ENCODE measurements at regions not wholly inside any gene's neighbourhood (a gene's known extent, or its start where the extent isn't known, plus 50 kb on each side); places are given as distances from the start of the nearest gene placed in this dataset.

DNA sequence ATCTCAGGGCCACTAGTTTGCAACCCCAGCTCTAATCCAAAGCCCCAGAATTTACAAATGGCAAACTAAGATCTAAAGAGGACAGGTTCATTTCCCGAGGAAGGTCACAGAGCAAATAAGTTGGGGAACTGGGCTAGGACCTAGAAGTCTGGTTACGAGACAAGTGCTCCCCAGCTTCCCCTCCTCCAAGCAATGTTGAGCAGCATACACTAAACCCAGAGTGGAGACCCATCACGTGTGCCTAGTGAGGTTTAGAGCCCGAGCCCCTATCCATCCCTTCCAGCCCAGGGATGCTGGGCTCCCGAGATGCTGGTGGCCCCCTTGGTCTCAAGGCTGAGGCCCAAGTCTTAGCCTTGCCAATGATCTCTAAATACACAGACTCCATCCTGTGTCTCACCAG is 209.5 kb upstream of the ZMIZ1 start:
- ChIA-PET CTCF (interaction anchor here (0.9 to 1.3 kb wide), 2 partner anchors 39 to 207 kb away, joined by 3 to 4 read pairs; no protein-coding TSS in a partner anchor), POLR2A (interaction anchor here (0.6 kb wide), 1 partner anchor 203 kb away, joined by 3 read pairs; no protein-coding TSS in a partner anchor)
- peak overlapping the region in 1 of 2 experiments; percentile 94; a peak in 2 of 4 replicates for H3K27ac ChIP-seq (ENCODE audit: low read depth in 2 of 2, low read length in 1 of 2)
- H3K4me1 ChIP-seq (ENCODE audit: control insufficient read depth in 1 of 2, insufficient read depth in 2 of 2, low read depth in 1 of 2, low read length in 1 of 2), result peaks cover 0 to 66% of the 10 kb centered on the region in 2 experiments; a peak in 2 of 4 replicates
- no peak for DNase-seq
- H3K4me3 ChIP-seq (ENCODE audit: low read depth in 2 of 2, low read length in 1 of 2), result no peak overlapping the region
- no peaks in the 10 kb centered on the region for H3K27me3 ChIP-seq (ENCODE audit: insufficient read depth)
- no peak overlapping the region for H3K4me2 ChIP-seq
- H3F3A ChIP-seq (replicated peaks; ENCODE audit: insufficient read depth), result no peaks in the 10 kb centered on the region
- 83% methylated on average over 5 of the region's 5 CpGs for WGBS (ENCODE audit: low lambda C conversion rate)
- no peaks in the 10 kb centered on the region for H4K20me1 ChIP-seq (ENCODE audit: insufficient read depth)
- no peaks in the 10 kb centered on the region for H3K79me2 ChIP-seq (ENCODE audit: insufficient read depth)
- no peaks in the 10 kb centered on the region for H3K36me3 ChIP-seq (replicated peaks in 1 of 2; ENCODE audit: control insufficient read depth in 1 of 2, insufficient read depth in 2 of 2, low read length in 1 of 2)
- H2AFZ ChIP-seq (ENCODE audit: low read depth), result no peak overlapping the region
- TF ChIP-seq GABPA (IDR thresholded peaks at IDR 0.05; ENCODE audit: low read depth) (no peak), FOSL2 (IDR thresholded peaks at IDR 0.05; ENCODE audit: borderline replicate concordance, low read depth) (no peak), NRF1 (IDR thresholded peaks at IDR 0.05; ENCODE audit: low read depth, low read length) (no peak), ELF1 (IDR thresholded peaks at IDR 0.05) (no peak), POLR2AphosphoS5 (IDR thresholded peaks at IDR 0.05; ENCODE audit: low read depth, low read length) (no peak), CHD2 (IDR thresholded peaks at IDR 0.05; ENCODE audit: low read length, partially characterized antibody) (no peak), NFIC (IDR thresholded peaks at IDR 0.05; ENCODE audit: borderline replicate concordance) (no peak), FOXM1 (IDR thresholded peaks at IDR 0.05; ENCODE audit: low read depth) (no peak), GATA2 (CRISPR knock-in tag; IDR thresholded peaks at IDR 0.05) (no peak), TEAD4 (IDR thresholded peaks at IDR 0.05; ENCODE audit: borderline replicate concordance, insufficient read depth) (no peak), EP300 (IDR thresholded peaks at IDR 0.05; ENCODE audit: borderline replicate concordance in 1 of 2, low read depth in 1 of 2, low read length in 1 of 2) (no peak), TAF1 (IDR thresholded peaks at IDR 0.05; ENCODE audit: borderline replicate concordance, low read depth, low read length) (no peak), MEF2A (IDR thresholded peaks at IDR 0.05; ENCODE audit: borderline replicate concordance, low read depth) (no peak), RAD21 (IDR thresholded peaks at IDR 0.05; ENCODE audit: low read length) (no peak), JUND (IDR thresholded peaks at IDR 0.05) (no peak), YY1 (IDR thresholded peaks at IDR 0.05; ENCODE audit: low read depth) (no peak), MXI1 (IDR thresholded peaks at IDR 0.05; ENCODE audit: low read depth, low read length) (no peak)
- TF ChIP-seq, protein P1, sequence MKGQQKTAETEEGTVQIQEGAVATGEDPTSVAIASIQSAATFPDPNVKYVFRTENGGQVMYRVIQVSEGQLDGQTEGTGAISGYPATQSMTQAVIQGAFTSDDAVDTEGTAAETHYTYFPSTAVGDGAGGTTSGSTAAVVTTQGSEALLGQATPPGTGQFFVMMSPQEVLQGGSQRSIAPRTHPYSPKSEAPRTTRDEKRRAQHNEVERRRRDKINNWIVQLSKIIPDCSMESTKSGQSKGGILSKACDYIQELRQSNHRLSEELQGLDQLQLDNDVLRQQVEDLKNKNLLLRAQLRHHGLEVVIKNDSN (IDR thresholded peaks at IDR 0.05; ENCODE audit: borderline replicate concordance, low read depth), result no peak
- TF ChIP-seq, protein P2, sequence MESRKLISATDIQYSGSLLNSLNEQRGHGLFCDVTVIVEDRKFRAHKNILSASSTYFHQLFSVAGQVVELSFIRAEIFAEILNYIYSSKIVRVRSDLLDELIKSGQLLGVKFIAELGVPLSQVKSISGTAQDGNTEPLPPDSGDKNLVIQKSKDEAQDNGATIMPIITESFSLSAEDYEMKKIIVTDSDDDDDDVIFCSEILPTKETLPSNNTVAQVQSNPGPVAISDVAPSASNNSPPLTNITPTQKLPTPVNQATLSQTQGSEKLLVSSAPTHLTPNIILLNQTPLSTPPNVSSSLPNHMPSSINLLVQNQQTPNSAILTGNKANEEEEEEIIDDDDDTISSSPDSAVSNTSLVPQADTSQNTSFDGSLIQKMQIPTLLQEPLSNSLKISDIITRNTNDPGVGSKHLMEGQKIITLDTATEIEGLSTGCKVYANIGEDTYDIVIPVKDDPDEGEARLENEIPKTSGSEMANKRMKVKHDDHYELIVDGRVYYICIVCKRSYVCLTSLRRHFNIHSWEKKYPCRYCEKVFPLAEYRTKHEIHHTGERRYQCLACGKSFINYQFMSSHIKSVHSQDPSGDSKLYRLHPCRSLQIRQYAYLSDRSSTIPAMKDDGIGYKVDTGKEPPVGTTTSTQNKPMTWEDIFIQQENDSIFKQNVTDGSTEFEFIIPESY (IDR thresholded peaks at IDR 0.05; ENCODE audit: borderline replicate concordance, low read depth), result no peak
- TF ChIP-seq, protein P3, sequence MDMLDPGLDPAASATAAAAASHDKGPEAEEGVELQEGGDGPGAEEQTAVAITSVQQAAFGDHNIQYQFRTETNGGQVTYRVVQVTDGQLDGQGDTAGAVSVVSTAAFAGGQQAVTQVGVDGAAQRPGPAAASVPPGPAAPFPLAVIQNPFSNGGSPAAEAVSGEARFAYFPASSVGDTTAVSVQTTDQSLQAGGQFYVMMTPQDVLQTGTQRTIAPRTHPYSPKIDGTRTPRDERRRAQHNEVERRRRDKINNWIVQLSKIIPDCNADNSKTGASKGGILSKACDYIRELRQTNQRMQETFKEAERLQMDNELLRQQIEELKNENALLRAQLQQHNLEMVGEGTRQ (IDR thresholded peaks at IDR 0.05; ENCODE audit: borderline replicate concordance, low read depth, low read length), result no peak
- H3K9ac ChIP-seq, result no peak overlapping the region
- H3K9me2 ChIP-seq, result no peaks in the 10 kb centered on the region
- H3K9me3 ChIP-seq, result no peaks in the 10 kb centered on the region
